MCF 10A (cell line): ENCODE measurements at regions not wholly inside any gene's neighbourhood (a gene's known extent, or its start where the extent isn't known, plus 50 kb on each side); places are given as distances from the start of the nearest gene placed in this dataset.

Experiments used
- BruUV-seq: library from RNA; stranded (reverse); fragments of 400-500 nt; replicated peaks from 2 replicates; lab custom pipeline; 2021; lab: Mats Ljungman, UMichigan
- CTCF ChIA-PET: fragments of 300-600 bp; sonication (Branson Sonifier 250); formaldehyde crosslinking; extraction: SDS; loops from one replicate; lab custom pipeline; 2021; ENCODE audit warnings: antibody characterized with exemption, inconsistent platforms; lab: Yijun Ruan, JAX
- POLR2A ChIA-PET: fragments of 300-600, 350-650 bp; sonication (Branson Sonifier 250); formaldehyde crosslinking; extraction: SDS; loops from one replicate; lab custom pipeline; 2020; ENCODE audit warnings: antibody characterized with exemption, inconsistent platforms; lab: Yijun Ruan, JAX
- DNase-seq: peaks from one replicate; pipeline ENCODE4 v3.0.0-alpha.2; 2018; ENCODE audit not compliant: unreplicated experiment
- H3K27ac Mint-ChIP-seq: one replicate; pipeline ENCODE4 v1.8.0; 2022; ENCODE audit warnings: mild to moderate bottlenecking, low read depth, mixed read lengths; ENCODE audit not compliant: unreplicated experiment
- H3K27me3 Mint-ChIP-seq: one replicate; pipeline ENCODE4 v1.8.0; 2022; ENCODE audit warnings: mixed read lengths; ENCODE audit not compliant: insufficient read depth, unreplicated experiment
- H3K36me3 Mint-ChIP-seq: one replicate; pipeline ENCODE4 v1.8.0; 2022; ENCODE audit warnings: mild to moderate bottlenecking, moderate library complexity, mixed read lengths; ENCODE audit not compliant: insufficient read depth, unreplicated experiment
- H3K4me1 Mint-ChIP-seq: one replicate; pipeline ENCODE4 v1.8.0; 2022; ENCODE audit warnings: mixed read lengths; ENCODE audit not compliant: insufficient read depth, unreplicated experiment
- H3K4me3 Mint-ChIP-seq: one replicate; pipeline ENCODE4 v1.8.0; 2022; ENCODE audit warnings: mild to moderate bottlenecking, moderate library complexity, mixed read lengths; ENCODE audit not compliant: unreplicated experiment
- H3K9me3 Mint-ChIP-seq: one replicate; pipeline ENCODE4 v1.8.0; 2022; ENCODE audit warnings: mixed read lengths; ENCODE audit not compliant: unreplicated experiment
- intact Hi-C: fragments of 100-400 bp; cut with micrococcal nuclease; formaldehyde crosslinking; loops from 2 replicates; pipeline ENCODE4 v1.14.1; 2022
- TF ChIP-seq, protein P1 (sequence below): fragments of 200-600 bp; IDR thresholded peaks from one replicate; pipeline ENCODE4 v1.8.0; 2022; ENCODE audit warnings: antibody characterized with exemption, mild to moderate bottlenecking; ENCODE audit not compliant: unreplicated experiment

DNA sequence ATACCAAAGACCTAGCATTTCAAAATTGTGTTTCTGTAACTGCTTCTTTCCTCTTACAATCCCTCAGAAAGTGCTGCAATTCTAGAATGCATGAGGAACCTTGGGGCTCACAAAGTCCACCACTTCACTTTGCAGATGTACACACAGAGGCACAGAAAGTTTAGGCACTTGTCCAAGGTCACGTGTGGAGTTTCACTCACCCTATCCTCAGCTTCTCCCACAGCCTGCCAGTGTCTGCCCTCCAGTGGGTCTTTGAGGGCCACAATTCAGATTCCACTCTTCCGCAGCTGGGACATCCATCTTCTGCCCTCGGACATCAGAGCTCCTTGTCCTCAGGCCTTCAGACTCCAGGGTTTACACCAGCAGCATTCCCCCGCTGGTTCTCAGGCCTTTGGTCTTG is 210.5 kb upstream of the SERP2 start:
- H3K36me3 Mint-ChIP-seq = no peaks in the 10 kb centered on the region
- ChIA-PET POLR2A (interaction anchor here (2.3 kb wide), 1 partner anchor 148 kb away, joined by 4 read pairs; no protein-coding TSS in a partner anchor), CTCF (interaction anchor here (0.6 to 1.1 kb wide), 2 partner anchors 60 to 841 kb away, joined by 3 to 5 read pairs; no protein-coding TSS in a partner anchor)
- H3K9me3 Mint-ChIP-seq = no peaks in the 10 kb centered on the region
- no peaks in the 10 kb centered on the region for H3K27me3 Mint-ChIP-seq
- TF ChIP-seq, protein P1, sequence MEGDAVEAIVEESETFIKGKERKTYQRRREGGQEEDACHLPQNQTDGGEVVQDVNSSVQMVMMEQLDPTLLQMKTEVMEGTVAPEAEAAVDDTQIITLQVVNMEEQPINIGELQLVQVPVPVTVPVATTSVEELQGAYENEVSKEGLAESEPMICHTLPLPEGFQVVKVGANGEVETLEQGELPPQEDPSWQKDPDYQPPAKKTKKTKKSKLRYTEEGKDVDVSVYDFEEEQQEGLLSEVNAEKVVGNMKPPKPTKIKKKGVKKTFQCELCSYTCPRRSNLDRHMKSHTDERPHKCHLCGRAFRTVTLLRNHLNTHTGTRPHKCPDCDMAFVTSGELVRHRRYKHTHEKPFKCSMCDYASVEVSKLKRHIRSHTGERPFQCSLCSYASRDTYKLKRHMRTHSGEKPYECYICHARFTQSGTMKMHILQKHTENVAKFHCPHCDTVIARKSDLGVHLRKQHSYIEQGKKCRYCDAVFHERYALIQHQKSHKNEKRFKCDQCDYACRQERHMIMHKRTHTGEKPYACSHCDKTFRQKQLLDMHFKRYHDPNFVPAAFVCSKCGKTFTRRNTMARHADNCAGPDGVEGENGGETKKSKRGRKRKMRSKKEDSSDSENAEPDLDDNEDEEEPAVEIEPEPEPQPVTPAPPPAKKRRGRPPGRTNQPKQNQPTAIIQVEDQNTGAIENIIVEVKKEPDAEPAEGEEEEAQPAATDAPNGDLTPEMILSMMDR = no peak
- no peak overlapping the region for H3K27ac Mint-ChIP-seq
- intact Hi-C loops = no loop called here
- DNase-seq = no peak
- H3K4me1 Mint-ChIP-seq = peaks cover 21% of the 10 kb centered on the region
- no peak overlapping the region for H3K4me3 Mint-ChIP-seq
- BruUV-seq = no TSS peak

GRCh38 chr13:44165221-44165888 is 208.3 kb upstream of the SERP2 start:
- intact Hi-C loops = no loop called here
- ChIA-PET POLR2A (interaction anchor here (1.2 to 1.8 kb wide), 4 partner anchors 14 to 136 kb away, joined by 3 to 9 read pairs (median 4); no protein-coding TSS in a partner anchor), CTCF (interaction anchor here (0.7 to 1.2 kb wide), 2 partner anchors 25 to 253 kb away, joined by 3 read pairs; no protein-coding TSS in a partner anchor)
- no TSS peak for BruUV-seq
- no peaks in the 10 kb centered on the region for H3K4me1 Mint-ChIP-seq
- DNase-seq = no peak
- no peaks in the 10 kb centered on the region for H3K27me3 Mint-ChIP-seq
- no peaks in the 10 kb centered on the region for H3K9me3 Mint-ChIP-seq
- H3K27ac Mint-ChIP-seq = no peak overlapping the region
- H3K4me3 Mint-ChIP-seq = no peak overlapping the region
- H3K36me3 Mint-ChIP-seq = no peaks in the 10 kb centered on the region
- TF ChIP-seq, protein P1 = no peak

GRCh38 chr13:44165889-44166496 is 207.6 kb upstream of the SERP2 start:
- TF ChIP-seq, protein P1 = no peak
- Mint-ChIP-seq H3K36me3 (no peaks in the 10 kb centered on the region), H3K4me3 (no peak overlapping the region), H3K9me3 (no peaks in the 10 kb centered on the region), H3K27me3 (no peaks in the 10 kb centered on the region), H3K27ac (no peak overlapping the region), H3K4me1 (no peaks in the 10 kb centered on the region)
- no TSS peak for BruUV-seq
- DNase-seq = no peak
- POLR2A ChIA-PET = interaction anchor here (0.7 to 2.0 kb wide), 5 partner anchors 15 to 144 kb away, joined by 4 to 9 read pairs (median 4); no protein-coding TSS in a partner anchor
- intact Hi-C loops = no loop called here
- CTCF ChIA-PET = interaction anchor here (0.6 to 1.2 kb wide), 3 partner anchors 16 to 24 kb away, joined by 3 read pairs; no protein-coding TSS in a partner anchor
